DOHH2 (cell line): ENCODE measurements at regions not wholly inside any gene's neighbourhood (a gene's known extent, or its start where the extent isn't known, plus 50 kb on each side); places are given as distances from the start of the nearest gene placed in this dataset.
"Not testable (repeated sequence)": the region's sequence is repeated elsewhere in the genome, so short reads cannot be mapped to it uniquely, and the experiment has no call there.

Experiments used
- H3F3A ChIP-seq: fragments of 200-600 bp; sonication (generic), shearing (Covaris generic); 2 replicates; pipeline ENCODE4 v1.6.0; 2016; ENCODE audit warnings: antibody characterized with exemption, mild to moderate bottlenecking; ENCODE audit not compliant: control insufficient read depth, insufficient read depth
- H3K27ac ChIP-seq: fragments of 200-600 bp; sonication (generic); 2 replicates; pipeline ENCODE4 v1.5.1; 2014; ENCODE audit warnings: low read depth, mild to moderate bottlenecking, low read length, moderate library complexity
- H3K27me3 ChIP-seq: fragments of 200-600 bp; sonication (generic); 2 replicates; pipeline ENCODE4 v1.6.1; 2014; ENCODE audit warnings: mild to moderate bottlenecking, low read length, mixed read lengths; ENCODE audit not compliant: control insufficient read depth
- H3K36me3 ChIP-seq: fragments of 200-600 bp; sonication (generic); 2 replicates; pipeline ENCODE4 v1.6.1; 2014; ENCODE audit warnings: mild to moderate bottlenecking, low read length, moderate library complexity, mixed read lengths; ENCODE audit not compliant: control insufficient read depth
- H3K4me1 ChIP-seq: fragments of 200-600 bp; sonication (generic); 2 replicates; pipeline ENCODE4 v1.6.1; 2014; ENCODE audit warnings: mild to moderate bottlenecking, low read length, mixed read lengths; ENCODE audit not compliant: control insufficient read depth
- H3K4me2 ChIP-seq: fragments of 200-600 bp; sonication (generic); 2 replicates; pipeline ENCODE4 v1.6.0; 2014; ENCODE audit warnings: mild to moderate bottlenecking, low read length, moderate library complexity
- H3K4me3 ChIP-seq: fragments of 200-600 bp; sonication (generic); 2 replicates; pipeline ENCODE4 v1.5.1; 2014; ENCODE audit warnings: mild to moderate bottlenecking, low read length, mixed read lengths
- H3K79me2 ChIP-seq: fragments of 200-600 bp; sonication (generic); 2 replicates; pipeline ENCODE4 v1.6.1; 2014; ENCODE audit warnings: mild to moderate bottlenecking, low read length, mixed read lengths; ENCODE audit not compliant: control insufficient read depth
- H3K9me2 ChIP-seq: fragments of 200-600 bp; sonication (generic); replicated peaks from 2 replicates; pipeline ENCODE4 v1.6.1; 2014; ENCODE audit warnings: mild to moderate bottlenecking, low read length, mixed read lengths; ENCODE audit not compliant: control insufficient read depth
- H3K9me3 ChIP-seq: fragments of 200-600 bp; sonication (generic); 2 replicates; pipeline ENCODE4 v1.6.1; 2014; ENCODE audit warnings: antibody characterized with exemption, low read length, mixed read lengths; ENCODE audit not compliant: control insufficient read depth, insufficient read depth
- H4K20me1 ChIP-seq: fragments of 200-600 bp; sonication (generic); 2 replicates; pipeline ENCODE4 v1.6.0; 2014; ENCODE audit warnings: low read depth, mild to moderate bottlenecking, antibody characterized with exemption, low read length, moderate library complexity; ENCODE audit not compliant: control insufficient read depth, insufficient read depth
- CTCF ChIP-seq: fragments of 200-600 bp; sonication (generic); IDR thresholded peaks from one replicate; pipeline ENCODE4 v1.5.1; 2014; ENCODE audit warnings: antibody characterized with exemption, mild to moderate bottlenecking, low read depth, low read length; ENCODE audit not compliant: poor library complexity, severe bottlenecking
- EZH2phosphoT487 ChIP-seq: fragments of 200-600 bp; sonication (generic); IDR thresholded peaks from 2 replicates; pipeline ENCODE4 v1.6.1; 2017; ENCODE audit warnings: borderline replicate concordance, mild to moderate bottlenecking, antibody characterized with exemption, low read length, moderate library complexity, mixed read lengths

GRCh38 chr6:167670938-167671338 is 155.8 kb upstream of the AFDN start:
- no peak overlapping the region for H3K4me3 ChIP-seq

GRCh38 chr6:167671379-167671976 is 155.2 kb upstream of the AFDN start:
- not testable (repeated sequence) for H3K9me2 ChIP-seq, H3K4me3 ChIP-seq, H4K20me1 ChIP-seq, H3K4me2 ChIP-seq, H3K79me2 ChIP-seq, H3F3A ChIP-seq, H3K27me3 ChIP-seq, H3K4me1 ChIP-seq, H3K36me3 ChIP-seq, H3K27ac ChIP-seq
- TF ChIP-seq CTCF, result peak; percentile 7
- peaks cover 10% of the 10 kb centered on the region for H3K9me3 ChIP-seq

More at GRCh38 chr6:167670938-167671338, 155.8 kb upstream of the AFDN start:
- Histone ChIP-seq H3K4me2 (no peak overlapping the region), H3K9me2 (no peaks in the 10 kb centered on the region), H3K36me3 (no peaks in the 10 kb centered on the region), H4K20me1 (no peaks in the 10 kb centered on the region; the same call in 1 of the 2 replicates), H3K9me3 (peaks cover 10% of the 10 kb centered on the region), H3F3A (no peaks in the 10 kb centered on the region; the same call in 1 of the 2 replicates), H3K4me1 (no peaks in the 10 kb centered on the region), H3K27me3 (peaks cover 2% of the 10 kb centered on the region; the same call in 1 of the 2 replicates), H3K79me2 (no peaks in the 10 kb centered on the region), H3K27ac (no peak overlapping the region)
- no peak for TF ChIP-seq EZH2phosphoT487
- no peak for TF ChIP-seq CTCF

- H3K36me3 ChIP-seq, result no peaks in the 10 kb centered on the region
- H3K79me2 ChIP-seq, result no peaks in the 10 kb centered on the region
- no peaks in the 10 kb centered on the region; the same call in 1 of the 2 replicates for H3F3A ChIP-seq
- H3K27me3 ChIP-seq, result peaks cover 7% of the 10 kb centered on the region; the same call in 1 of the 2 replicates
- H3K4me2 ChIP-seq, result no peak overlapping the region
- H3K4me1 ChIP-seq, result no peaks in the 10 kb centered on the region
- H3K27ac ChIP-seq, result no peak overlapping the region
- H3K9me2 ChIP-seq, result no peaks in the 10 kb centered on the region
- H3K4me3 ChIP-seq, result no peak overlapping the region
- TF ChIP-seq EZH2phosphoT487 (no peak), CTCF (no peak)
- peaks cover 10% of the 10 kb centered on the region for H3K9me3 ChIP-seq
- H4K20me1 ChIP-seq, result no peaks in the 10 kb centered on the region
These were observed 154.6 kb upstream of the AFDN start for GRCh38 chr6:167671977-167672687.
